ENCODE measurements at regions not wholly inside any gene's neighbourhood (a gene's known extent, or its start where the extent isn't known, plus 50 kb on each side); places are given as distances from the start of the nearest gene placed in this dataset.

GRCh38 chr10:78744056-78744455 lies 324.7 kb upstream of the ZMIZ1 start:
- no peak for DNase-seq (ENCODE audit: low read depth, low spot score)

DNA sequence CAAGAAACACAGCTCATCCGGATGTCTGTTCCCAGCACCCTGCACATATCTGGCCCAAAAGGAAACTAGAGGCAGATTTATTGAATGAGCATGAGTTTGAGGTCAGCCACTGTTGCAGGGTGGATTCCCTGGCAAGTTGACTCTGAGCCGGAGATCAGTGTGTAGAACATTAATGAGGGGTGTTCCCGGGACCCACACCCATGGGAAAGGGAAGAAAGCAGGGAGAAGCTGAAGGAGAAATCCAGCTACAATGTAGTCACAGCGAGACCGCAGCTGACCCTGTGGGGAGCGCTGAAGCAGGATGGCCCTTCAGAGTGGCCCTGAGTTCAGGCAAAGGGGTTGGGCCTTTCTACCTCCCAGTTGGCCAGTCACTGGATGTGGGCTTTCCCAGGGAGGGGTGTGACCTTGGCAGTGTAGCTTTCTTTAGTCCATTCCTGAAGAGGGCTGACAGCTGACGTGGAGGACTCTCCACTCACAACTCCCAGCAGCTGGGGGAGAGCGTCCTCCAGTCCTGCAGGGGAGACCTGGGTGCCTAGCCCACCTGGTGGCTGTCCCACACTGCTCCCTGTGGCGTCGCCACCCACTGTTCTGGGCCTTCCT lies 324.2 kb upstream of the ZMIZ1 start:
- TF ChIP-seq CTCF (IDR thresholded peaks at IDR 0.05; ENCODE audit: low read depth, low read length): no peak
- Histone ChIP-seq H3K4me3 (ENCODE audit: low read depth, low read length) (no peak overlapping the region), H3K27me3 (ENCODE audit: control insufficient read depth, insufficient read depth, low read length) (peaks cover 32% of the 10 kb centered on the region), H3K27ac (ENCODE audit: low read depth, low read length) (no peak overlapping the region), H3K9me3 (ENCODE audit: control insufficient read depth, insufficient read depth, low read length) (no peaks in the 10 kb centered on the region)
- POLR2A ChIA-PET: no interaction called here
- no peak for DNase-seq (ENCODE audit: low read depth, low spot score)
- CTCF ChIA-PET: no interaction called here

More at GRCh38 chr10:78744056-78744455, 324.7 kb upstream of the ZMIZ1 start:
- peaks cover 35% of the 10 kb centered on the region for H3K27me3 ChIP-seq (ENCODE audit: control insufficient read depth, insufficient read depth, low read length)
- H3K4me3 ChIP-seq (ENCODE audit: low read depth, low read length): no peak overlapping the region
- H3K9me3 ChIP-seq (ENCODE audit: control insufficient read depth, insufficient read depth, low read length): no peaks in the 10 kb centered on the region
- no peak for TF ChIP-seq CTCF (IDR thresholded peaks at IDR 0.05; ENCODE audit: low read depth, low read length)
- CTCF ChIA-PET: no interaction called here
- POLR2A ChIA-PET: no interaction called here
- H3K27ac ChIP-seq (ENCODE audit: low read depth, low read length): no peak overlapping the region

DNA sequence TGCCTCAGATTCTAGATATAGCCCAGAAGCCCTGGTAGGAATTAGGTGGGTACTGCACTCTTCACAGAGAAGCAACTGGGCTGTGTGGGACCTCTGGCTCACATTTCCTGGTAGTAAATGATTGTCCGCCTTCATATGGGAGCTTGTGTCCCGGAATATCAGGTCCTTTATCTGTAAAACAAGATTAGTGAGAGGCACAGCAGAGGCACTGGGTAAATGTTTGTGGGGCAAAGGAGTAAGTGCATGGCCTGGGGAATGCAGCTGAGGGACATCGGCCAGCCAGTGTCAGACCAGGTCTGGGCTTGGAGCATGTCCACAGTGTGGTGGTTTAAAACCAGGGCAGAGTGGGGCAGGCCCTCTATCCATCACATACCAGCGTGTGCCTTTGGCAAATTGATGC lies 323.3 kb upstream of the ZMIZ1 start:
- H3K27me3 ChIP-seq (ENCODE audit: control insufficient read depth, insufficient read depth, low read length): peaks cover 24% of the 10 kb centered on the region
- DNase-seq (ENCODE audit: low read depth, low spot score): no peak
- ChIA-PET CTCF (no interaction called here), POLR2A (no interaction called here)
- H3K9me3 ChIP-seq (ENCODE audit: control insufficient read depth, insufficient read depth, low read length): no peaks in the 10 kb centered on the region
- no peak overlapping the region for H3K4me3 ChIP-seq (ENCODE audit: low read depth, low read length)
- no peak overlapping the region for H3K27ac ChIP-seq (ENCODE audit: low read depth, low read length)
- TF ChIP-seq CTCF (IDR thresholded peaks at IDR 0.05; ENCODE audit: low read depth, low read length): no peak

GRCh38 chr10:78746155-78746763 lies 322.5 kb upstream of the ZMIZ1 start:
- ChIA-PET CTCF (interaction anchor here (0.7 kb wide), 1 partner anchor 89 kb away, joined by 3 read pairs; no protein-coding TSS in a partner anchor), POLR2A (no interaction called here)
- TF ChIP-seq CTCF (IDR thresholded peaks at IDR 0.05; ENCODE audit: low read depth, low read length): no peak
- Histone ChIP-seq H3K27ac (ENCODE audit: low read depth, low read length) (no peak overlapping the region), H3K9me3 (ENCODE audit: control insufficient read depth, insufficient read depth, low read length) (no peaks in the 10 kb centered on the region), H3K4me3 (ENCODE audit: low read depth, low read length) (no peak overlapping the region), H3K27me3 (ENCODE audit: control insufficient read depth, insufficient read depth, low read length) (peaks cover 23% of the 10 kb centered on the region)
- no peak for DNase-seq (ENCODE audit: low read depth, low spot score)

DNA sequence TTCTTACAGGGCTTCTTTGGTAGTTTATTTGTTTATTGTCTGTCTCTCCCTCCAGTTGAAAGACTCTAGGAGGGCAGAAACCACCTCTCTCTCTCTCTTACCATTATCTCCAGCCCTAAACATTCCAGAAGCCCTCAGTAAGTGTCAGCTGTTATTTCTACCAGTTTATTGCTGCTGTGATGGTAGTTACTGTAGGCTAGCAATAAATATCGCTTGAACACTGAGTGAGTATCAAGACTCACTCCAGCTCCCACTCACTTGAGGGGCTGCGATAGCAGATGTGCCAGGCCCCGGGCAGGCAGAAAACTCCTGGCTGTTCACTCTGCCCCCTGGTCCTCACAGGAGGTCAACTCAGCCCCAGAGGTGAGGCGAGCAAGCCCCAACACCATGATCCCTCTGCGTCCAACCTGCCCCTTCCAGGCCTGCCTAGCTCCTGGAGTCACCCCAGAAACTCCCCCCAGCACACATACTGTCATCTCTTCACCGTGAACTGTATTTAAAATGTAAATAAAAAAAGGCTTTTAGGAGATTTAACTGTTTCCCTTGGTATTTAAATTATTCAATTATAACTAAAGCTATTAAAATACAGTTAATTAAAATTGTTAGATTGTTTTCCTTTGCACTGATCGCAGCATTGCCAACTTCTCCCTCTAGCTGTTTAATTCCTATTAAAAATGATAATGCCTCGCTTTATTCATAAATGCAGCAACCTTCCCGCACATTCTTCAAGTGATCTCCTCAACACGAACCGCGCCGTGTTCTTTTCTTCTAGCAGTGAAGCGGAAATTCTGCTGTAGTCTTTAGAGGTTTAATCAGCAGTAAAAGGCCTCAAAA lies 321.1 kb upstream of the ZMIZ1 start:
- ChIA-PET POLR2A (no interaction called here), CTCF (no interaction called here)
- no peak overlapping the region for H3K4me3 ChIP-seq (ENCODE audit: low read depth, low read length)
- DNase-seq (ENCODE audit: low read depth, low spot score): no peak
- peaks cover 20% of the 10 kb centered on the region for H3K27me3 ChIP-seq (ENCODE audit: control insufficient read depth, insufficient read depth, low read length)
- no peaks in the 10 kb centered on the region for H3K9me3 ChIP-seq (ENCODE audit: control insufficient read depth, insufficient read depth, low read length)
- H3K27ac ChIP-seq (ENCODE audit: low read depth, low read length): no peak overlapping the region
- no peak for TF ChIP-seq CTCF (IDR thresholded peaks at IDR 0.05; ENCODE audit: low read depth, low read length)
